Right ventricle myocardium inferior (tissue), 1 donor: ENCODE measurements at regions not wholly inside any gene's neighbourhood (a gene's known extent, or its start where the extent isn't known, plus 50 kb on each side); places are given as distances from the start of the nearest gene placed in this dataset.

Experiments used
- ATAC-seq: fragments of 200-7000 bp; cut with Tn5 transposase; one replicate; pipeline ENCODE4 v1.9.1; 2020; ENCODE audit warnings: mild to moderate bottlenecking, moderate library complexity
- DNase-seq: peaks from one replicate; pipeline ENCODE4 v3.0.0; 2021; ENCODE audit errors: missing footprints
- intact Hi-C: fragments of 100-400 bp; cut with DNase I; formaldehyde crosslinking; loops from one replicate; pipeline ENCODE4 v1.11.0; 2022
- donor health status: DM: no; HTN: yes; CAD: no; lungs with severe emphysema.

DNA sequence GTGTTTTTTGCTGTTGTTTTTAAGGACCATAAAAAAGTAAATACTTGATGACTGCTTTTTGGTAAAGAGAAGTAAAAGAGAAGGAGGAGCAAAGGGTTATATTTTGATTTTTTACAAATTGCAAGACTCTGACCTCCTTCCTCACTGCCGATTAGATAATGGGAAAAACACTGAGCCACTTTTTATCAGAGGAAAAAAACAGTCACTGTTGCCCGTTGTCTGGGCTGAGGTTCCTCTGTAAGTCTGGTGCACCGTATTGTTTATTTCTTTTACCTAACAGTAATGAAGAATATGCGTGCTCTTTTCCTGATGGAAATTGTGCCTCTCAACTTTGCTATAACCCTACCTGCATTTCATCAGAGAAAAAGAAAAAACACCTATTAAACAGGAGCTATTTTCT is 178.7 kb upstream of the EMCN start:
- intact Hi-C loops = no loop called here
- DNase-seq (no peak), ATAC-seq (no peak)

GRCh38 chr4:100695871-100696270 is 178.0 kb upstream of the EMCN start:
- intact Hi-C loops = no loop called here
- DNase-seq = no peak
- no peak for ATAC-seq

GRCh38 chr4:100695039-100695654 is 177.3 kb upstream of the EMCN start:
- no peak for ATAC-seq

GRCh38 chr4:100694467-100694866 is 176.6 kb upstream of the EMCN start:
- intact Hi-C loops = loop anchor here (5.0 kb wide), 1 partner anchor 38 kb away; no protein-coding TSS in a partner anchor
- ATAC-seq (no peak), DNase-seq (no peak)

More at GRCh38 chr4:100695039-100695654, 177.3 kb upstream of the EMCN start:
- intact Hi-C loops = no loop called here
- no peak for DNase-seq

DNA sequence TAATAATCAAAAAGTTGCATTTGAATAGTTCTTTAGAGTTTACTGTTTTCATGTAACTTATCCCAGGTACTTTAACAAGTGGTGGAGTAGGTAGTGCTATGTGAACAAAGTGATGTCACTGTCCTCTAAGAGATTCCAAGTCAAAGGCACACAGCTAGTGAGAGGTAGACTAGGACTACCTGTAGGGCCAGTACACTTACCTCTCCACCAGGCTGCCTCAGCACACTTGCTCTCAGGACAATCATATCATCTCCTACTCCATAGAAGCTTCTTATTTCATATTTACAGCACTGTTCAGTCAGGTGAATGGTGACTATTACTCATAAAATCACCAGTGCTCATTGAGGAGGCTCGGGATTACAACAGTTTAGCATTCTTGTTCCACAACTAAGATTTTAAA is 173.0 kb upstream of the EMCN start:
- DNase-seq (no peak), ATAC-seq (no peak)
- intact Hi-C loops = loop anchor here (5.0 kb wide), 1 partner anchor 41 kb away; no protein-coding TSS in a partner anchor

GRCh38 chr4:100688368-100688767 is 170.5 kb upstream of the EMCN start:
- intact Hi-C loops = no loop called here
- no peak for DNase-seq
- no peak for ATAC-seq

DNA sequence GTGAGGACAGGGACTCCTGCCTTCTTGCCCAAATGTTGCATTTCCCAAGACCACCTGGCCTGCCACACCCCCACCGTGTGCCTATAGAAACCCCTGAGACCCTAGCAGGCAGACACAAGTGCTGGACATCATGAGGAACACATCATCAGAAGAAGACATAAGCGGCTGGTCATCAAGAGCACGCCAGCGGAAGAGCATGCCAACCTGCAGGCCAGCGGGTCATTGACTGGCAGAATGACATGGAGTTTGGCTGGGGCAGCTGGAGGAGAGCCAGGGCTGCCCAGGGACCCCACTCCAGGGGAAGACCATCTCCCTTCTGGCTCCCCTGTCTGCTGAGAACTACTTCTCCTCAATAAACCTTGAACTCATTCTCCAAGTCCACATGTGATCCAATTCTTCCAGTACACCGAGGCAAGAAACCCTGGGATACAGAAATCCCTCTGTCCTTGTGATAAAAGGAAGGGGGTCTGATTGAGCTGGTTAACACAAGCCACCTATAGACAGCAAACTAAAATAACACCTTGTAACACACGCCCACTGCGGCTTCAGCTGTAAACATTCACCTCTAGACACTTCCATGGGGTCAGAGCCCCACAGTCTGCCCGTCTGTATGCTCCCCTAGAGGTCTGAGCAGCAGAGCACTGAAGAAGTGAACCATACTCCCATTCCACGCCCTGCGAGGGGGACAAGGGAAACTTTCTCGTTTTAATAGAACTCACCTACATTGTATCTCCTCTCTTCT is 164.8 kb upstream of the EMCN start:
- ATAC-seq (no peak), DNase-seq (no peak)
- intact Hi-C loops = no loop called here

- no peak for ATAC-seq
- intact Hi-C loops = no loop called here
- DNase-seq = no peak
These were observed 163.5 kb upstream of the EMCN start for GRCh38 chr4:100681289-100681688.

DNA sequence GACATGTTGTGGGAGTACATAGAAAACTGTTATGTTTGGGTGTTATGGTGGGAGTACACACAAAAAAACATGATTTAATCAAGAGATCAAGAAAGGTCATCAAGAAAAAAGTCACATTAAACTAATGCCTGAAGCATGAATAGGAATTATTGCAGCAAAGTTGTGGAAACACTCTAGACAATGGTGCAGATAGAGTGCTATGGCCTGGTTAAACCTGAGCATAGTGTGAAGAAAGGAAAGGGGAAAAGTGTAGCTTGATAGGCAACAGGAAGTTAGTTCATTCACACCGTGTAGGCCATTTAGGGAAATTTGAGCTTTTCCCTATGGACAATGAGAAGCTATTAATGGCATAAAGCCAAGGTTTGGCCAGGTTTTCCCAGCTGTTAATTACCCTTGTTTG is 162.1 kb upstream of the EMCN start:
- intact Hi-C loops = no loop called here
- ATAC-seq = no peak
- DNase-seq = no peak

GRCh38 chr4:100674976-100675375 is 157.2 kb upstream of the EMCN start:
- ATAC-seq = no peak
- intact Hi-C loops = no loop called here
- no peak for DNase-seq

- intact Hi-C loops = loop anchor here (10.0 kb wide), 1 partner anchor 78 kb away; no protein-coding TSS in a partner anchor
- DNase-seq (no peak), ATAC-seq (no peak)
These were observed 139.4 kb upstream of the EMCN start for GRCh38 chr4:100657187-100657586.

DNA sequence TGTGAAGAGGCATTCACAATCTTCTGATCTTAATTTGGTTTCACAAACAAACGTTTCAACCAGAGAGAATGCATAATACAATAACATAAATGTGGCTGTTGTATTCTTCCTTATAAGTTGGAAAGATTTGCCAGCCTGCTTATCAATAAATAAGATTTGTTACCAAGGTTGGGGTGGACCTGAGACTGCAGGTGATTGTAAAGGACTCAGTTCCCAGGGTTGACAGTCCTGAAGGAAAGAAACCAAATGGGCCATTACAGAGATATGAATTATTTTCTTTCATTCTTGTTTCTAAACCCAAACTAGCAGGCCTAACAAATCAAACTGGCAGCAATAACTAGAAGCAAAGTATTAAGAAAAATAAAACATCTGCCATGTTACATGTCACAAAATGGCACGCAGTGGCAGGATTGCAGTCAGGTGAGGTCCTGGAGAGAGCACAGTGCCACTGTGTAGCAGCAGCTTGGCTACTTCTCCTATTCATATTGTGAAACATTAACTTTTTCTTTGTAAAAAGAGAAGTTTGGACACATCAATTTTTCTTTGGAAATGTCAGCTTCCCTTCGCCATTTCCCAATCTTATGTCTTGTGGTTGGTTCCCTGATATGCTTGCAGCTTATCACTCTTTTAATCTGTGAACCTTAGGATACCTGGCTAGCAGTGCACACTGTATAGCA is 133.8 kb upstream of the EMCN start:
- ATAC-seq (no peak), DNase-seq (no peak)
- intact Hi-C loops = loop anchor here (10.0 kb wide), 1 partner anchor 83 kb away; no protein-coding TSS in a partner anchor

DNA sequence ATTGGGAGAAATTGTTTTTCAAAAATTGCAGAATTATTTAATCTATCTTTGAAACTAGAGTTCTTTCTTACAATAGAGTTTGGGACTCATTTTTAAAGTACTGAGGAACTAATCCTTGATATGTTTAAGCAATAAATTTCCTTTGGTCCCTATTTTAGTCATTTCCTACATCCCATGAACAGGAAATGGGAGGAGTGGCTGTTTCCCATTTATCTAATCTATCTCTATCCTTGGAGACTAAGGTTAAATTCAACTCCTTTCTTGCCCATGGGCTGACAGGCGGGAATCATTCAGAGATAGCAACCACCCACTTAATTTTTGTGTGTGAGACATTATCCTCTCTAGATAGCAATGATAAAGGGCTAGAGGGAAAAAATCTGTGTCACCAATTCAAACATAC is 131.6 kb upstream of the EMCN start:
- ATAC-seq (no peak), DNase-seq (no peak)
- intact Hi-C loops = loop anchor here (2.0 kb wide), 1 partner anchor 131 kb away; the partner anchor contains the start of gene EMCN

DNA sequence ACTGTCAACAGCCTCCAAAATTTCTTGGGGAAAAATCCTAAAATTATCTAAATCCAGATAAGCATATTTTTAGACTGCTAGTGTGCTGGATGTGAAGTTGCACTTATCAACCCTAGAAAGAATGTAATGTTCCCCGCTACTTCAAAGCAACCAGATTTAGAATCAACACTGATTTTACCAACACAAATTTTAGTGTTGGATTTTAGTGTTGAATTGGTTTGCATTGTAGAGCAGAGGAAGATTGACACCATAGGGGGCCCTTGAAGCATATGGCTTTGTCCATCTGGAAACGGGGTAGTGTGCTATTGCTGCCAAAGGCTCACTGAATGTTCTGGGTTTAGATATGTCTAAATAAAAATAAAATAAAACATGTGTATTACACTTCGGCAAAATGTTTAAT is 126.3 kb upstream of the EMCN start:
- ATAC-seq (no peak), DNase-seq (no peak)
- intact Hi-C loops = loop anchor here (5.0 kb wide), 1 partner anchor 52 kb away; no protein-coding TSS in a partner anchor

GRCh38 chr4:100641336-100641735 is 123.5 kb upstream of the EMCN start:
- ATAC-seq = no peak
- no peak for DNase-seq
- intact Hi-C loops = loop anchor here (5.0 kb wide), 1 partner anchor 49 kb away; no protein-coding TSS in a partner anchor

- ATAC-seq (no peak), DNase-seq (no peak)
- intact Hi-C loops = no loop called here
These were observed 118.1 kb upstream of the EMCN start for GRCh38 chr4:100635899-100636298.

DNA sequence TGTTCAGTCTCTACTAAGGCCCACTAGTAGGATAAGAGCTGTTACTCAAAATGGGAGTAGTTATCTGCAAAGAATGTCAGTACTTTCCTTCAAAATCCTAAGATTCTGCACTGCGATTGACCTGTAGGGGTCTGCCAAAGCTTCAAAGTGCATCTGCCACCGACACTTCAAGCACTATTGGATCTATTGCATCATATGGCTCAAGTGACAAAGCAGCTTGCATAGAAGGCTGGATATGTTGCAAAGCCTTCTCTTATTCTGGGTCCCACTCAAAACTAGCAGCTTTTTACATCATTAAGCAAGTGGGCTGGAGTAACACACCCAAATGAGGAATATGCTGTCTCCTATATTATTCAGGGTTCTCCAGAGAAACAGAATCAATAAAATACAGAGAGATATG is 115.4 kb upstream of the EMCN start:
- ATAC-seq (no peak), DNase-seq (no peak)
- intact Hi-C loops = no loop called here

DNA sequence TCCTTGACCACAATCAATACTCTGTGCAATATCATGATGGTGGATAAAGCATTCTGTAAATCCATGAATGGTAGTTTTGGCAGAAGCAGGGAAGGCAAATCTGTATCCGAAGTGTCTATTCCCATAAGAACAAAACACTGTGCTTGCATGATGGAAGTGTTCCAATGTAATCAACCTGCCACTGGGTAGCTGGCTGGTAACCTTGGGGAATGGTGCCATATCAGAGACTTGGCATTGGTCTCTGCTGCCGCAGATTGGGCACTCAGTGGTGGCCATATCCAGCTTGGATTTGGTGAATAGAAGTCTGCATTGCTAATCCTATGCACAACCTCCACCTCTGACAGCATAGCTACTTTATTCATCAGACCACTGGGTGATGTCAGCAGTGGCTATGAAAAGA is 114.3 kb upstream of the EMCN start:
- intact Hi-C loops = no loop called here
- no peak for ATAC-seq

GRCh38 chr4:100631281-100631968 is 113.6 kb upstream of the EMCN start:
- intact Hi-C loops = no loop called here
- no peak for DNase-seq
- ATAC-seq = no peak

More for the DNA sequence above, 114.3 kb upstream of the EMCN start:
- no peak for DNase-seq
